ENCODE measurements at regions not wholly inside any gene's neighbourhood (a gene's known extent, or its start where the extent isn't known, plus 50 kb on each side); places are given as distances from the start of the nearest gene placed in this dataset.
A peak's percentile ranks its signal among the peaks of the same experiment; 100 is the strongest.
"Not testable (repeated sequence)": the region's sequence is repeated elsewhere in the genome, so short reads cannot be mapped to it uniquely, and the experiment has no call there.

- no peak for DNase-seq (ENCODE audit: low spot score)
Measured at GRCh38 chr6:99668036-99668705, 61.5 kb downstream of the PRDM13 start.

DNA sequence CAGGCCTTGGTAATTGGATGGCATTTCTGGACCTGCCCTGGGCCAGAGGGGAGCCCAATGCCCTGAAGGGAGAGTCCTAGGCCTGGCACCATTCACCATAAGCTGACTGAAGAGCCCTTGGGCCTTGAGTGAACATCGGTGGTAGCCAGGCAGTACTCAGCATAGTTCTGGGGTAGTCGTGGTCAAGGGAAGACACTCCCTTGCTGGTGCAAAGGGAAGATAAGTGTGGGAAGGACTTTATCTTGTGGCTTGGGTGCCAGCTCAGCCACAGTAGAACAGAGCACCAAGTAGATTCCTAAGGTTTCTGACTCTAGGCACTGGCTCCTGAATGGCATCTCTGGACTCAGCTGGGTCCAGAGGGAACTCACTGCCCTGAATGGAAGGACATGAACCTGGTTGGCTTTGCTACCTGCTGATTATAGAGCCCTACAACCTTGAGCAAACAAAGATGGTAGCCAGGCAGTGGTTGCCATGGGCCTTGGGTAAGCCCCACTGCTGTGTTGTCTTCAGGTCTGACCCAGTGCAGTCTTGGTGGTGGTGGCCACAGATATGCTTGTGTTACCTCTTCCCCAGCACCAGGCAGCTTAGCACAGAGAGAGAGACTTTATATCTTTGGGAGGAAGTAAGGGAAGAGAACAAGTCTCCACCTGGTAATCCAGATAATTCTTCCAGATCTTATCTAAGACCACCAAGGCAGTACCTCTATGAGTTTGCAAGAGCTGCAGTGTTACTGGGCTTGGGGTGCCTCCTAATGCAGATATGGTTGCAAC is 83.5 kb downstream of the PRDM13 start:
- DNase-seq (ENCODE audit: low spot score) = no peak

DNA sequence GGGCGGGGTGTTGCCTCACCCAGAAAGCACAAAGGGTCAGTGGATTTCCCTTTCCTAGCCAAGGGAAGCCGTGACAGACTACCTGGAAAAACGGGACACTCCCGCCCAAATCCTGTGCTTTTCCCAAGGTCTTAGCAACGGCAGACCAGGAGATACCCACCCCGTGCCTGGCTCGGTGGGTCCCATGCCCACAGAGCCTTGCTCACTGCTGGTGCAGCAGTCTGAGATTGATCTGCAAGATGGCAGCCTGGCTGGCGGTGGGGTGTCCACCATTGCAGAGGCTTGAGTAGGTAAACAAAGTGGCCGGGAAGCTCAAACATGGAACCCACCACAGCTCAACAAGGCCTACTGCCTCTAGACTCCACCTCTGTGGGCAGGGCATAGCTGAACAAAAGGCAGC is 95.7 kb downstream of the PRDM13 start:
- not testable (repeated sequence) for DNase-seq (ENCODE audit: low spot score)

DNA sequence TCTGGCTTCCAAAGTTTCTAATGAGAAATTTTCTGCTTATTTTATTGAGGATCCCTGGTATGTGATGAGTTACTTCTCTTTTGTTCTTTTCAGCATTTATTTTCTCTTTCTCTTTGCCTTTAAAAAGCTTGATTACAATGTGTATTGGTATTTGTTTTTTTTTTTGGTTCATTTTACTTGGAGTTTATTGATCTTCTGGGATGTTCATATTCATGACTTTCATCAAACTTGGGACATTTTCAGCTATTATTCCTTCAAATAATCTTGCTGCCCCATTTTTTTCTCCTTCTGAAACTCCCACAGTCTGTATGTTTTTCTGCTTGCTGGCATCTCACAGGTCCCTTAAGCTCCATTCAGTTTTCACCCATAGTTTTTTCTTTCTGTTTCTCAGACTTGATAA is 102.4 kb downstream of the PRDM13 start:
- DNase-seq (ENCODE audit: low spot score) = no peak

DNA sequence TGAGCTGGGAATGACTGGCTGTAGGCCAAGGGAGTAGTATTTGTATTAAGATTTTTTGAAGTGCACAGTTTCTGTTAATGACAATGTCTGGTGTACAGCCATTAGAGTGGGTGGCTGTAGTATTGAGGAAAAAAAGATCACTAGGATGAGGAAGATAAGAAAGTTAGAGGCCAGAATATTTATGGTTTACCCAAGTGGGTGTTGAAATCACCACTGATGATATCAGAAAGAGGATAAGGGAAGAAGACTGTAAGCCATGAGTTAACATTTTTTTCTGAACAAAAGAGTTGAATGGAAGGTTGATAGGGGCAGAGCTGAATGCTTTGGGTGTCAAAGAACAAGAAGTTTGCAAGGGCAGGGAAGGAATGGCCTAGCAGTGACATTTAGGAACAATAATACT is 104.7 kb downstream of the PRDM13 start:
- DNase-seq (ENCODE audit: low spot score) = no peak

DNA sequence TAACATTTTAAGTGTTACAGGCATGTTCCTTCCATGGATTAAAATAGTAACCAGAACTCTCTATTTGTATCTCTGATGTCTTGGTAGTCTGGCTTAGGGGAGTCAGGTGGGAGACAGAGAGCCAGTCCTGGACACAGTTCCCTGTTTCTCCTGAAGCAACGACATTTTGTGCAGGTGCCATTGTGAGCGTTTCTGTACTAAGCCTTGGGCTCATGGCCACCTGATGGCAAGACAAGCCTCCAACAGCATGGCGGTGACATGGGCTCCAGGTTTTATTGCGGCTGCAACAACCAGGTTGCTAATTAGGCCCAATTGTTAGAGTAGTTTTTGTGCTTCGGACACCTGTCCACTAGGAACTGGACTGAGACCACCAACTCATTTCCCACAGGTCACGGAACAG is 105.3 kb downstream of the PRDM13 start:
- DNase-seq (ENCODE audit: low spot score) = no peak

DNA sequence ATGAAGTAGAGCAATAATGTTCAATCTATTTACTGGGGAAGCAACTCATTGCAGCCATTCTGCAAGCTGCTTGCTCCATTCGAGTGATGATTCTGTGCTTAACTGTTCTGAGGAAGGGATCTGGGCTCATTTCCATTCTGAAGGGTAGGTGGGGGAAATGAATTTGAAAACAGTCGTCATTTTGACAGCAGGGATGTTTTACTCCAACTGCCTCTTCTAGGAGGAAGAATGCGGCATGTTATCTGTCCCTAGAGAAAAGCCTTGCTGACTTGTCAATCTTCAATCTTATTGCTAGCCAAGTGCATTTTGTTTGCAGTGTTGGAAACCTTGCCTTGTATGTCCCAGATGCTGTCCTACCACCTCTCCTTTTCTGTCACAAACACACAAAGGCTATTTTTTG is 105.9 kb downstream of the PRDM13 start:
- no peak for DNase-seq (ENCODE audit: low spot score)

DNA sequence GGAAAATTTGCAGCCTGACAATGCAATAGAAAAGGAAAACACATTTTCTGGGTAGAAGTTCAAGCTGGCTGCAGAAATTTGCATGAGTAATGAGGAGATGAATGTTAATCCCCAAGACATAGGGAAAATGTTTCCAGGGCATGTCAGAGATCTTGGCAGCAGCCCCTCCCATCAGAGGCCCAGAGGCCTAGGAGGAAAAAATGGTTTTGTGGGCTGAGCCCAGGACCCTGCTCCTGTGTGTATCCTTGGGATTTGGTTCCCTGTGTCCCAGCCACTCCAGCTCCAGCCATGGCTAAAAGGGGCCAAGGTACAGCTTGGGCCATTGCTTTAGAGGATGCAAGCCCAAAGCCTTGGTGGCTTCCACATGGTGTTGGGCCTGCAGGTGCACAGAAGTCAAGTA is 115.4 kb downstream of the PRDM13 start:
- not testable (repeated sequence) for DNase-seq (ENCODE audit: low spot score)

DNA sequence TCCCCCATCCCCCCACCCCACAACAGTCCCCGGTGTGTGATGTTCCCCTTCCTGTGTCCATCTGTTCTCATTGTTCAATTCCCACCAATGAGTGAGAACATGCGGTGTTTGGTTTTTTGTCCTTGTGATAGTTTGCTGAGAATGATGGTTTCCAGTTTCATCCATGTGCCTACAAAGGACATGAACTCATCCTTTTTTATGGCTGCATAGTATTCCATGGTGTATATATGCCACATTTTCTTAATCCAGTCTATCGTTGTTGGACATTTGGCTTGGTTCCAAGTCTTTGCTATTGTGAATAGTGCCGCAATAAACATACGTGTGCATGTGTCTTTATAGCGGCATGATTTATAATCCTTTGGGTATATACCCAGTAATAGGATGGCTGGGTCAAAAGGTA is 123.6 kb downstream of the PRDM13 start:
- DNase-seq (ENCODE audit: low spot score) = not testable (repeated sequence)

DNA sequence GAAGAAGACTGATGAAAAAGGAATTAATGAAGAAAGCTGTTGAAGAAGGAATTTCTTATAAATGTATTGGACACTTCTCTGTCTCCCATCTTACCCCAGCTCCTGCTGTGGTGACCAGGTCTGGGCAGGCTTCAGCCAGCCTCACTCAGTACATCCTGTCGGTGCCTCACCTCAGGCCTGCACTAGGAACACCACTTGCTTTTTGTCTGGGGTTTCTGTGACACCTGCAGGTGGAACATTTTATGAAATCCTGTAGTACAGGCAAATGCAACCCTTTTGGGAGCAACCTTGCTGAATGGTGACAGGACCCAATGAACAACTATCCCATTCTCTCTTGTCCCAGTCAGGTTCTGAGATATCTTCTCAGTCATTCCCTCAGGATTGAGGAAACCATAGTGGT is 129.7 kb downstream of the PRDM13 start:
- DNase-seq (ENCODE audit: low spot score) = no peak

DNA sequence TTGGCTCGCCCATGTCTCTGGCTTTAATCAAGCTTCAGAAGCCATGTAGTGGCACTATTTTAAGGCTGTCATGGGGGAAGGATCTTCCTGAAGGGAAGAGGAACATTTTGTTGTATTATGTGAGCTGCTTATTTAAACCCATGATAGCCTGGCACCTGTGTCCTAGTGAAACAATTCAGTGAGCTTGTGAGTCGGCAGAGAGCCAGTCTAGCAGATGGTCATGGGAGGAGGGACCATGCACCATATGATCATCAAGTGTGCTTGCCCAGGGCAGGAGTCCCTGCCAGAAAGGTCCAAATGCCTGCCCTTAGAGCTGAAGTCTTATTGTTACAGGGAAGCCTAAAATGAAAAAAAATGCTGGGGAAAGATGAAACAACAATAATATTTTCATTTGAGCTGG is 132.9 kb downstream of the PRDM13 start:
- no peak for DNase-seq (ENCODE audit: low spot score)

DNA sequence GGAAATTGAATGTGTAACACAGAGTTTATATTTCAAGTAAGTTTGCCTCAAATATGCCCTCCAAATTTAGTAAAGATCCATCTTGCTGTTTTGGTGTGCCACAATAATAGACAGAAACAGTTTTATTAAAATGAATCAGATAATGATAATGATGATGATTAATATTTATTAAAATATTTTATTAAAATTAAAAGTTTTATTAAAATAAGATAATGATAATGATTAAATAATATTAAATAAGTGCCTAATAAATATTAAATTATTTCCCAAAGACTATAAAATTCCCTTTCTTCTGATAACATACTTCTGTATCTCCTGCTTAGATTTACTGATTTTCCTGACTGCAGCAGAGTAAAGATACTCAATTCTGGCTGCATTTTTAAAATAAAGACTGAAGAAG is 134.5 kb downstream of the PRDM13 start:
- DNase-seq (ENCODE audit: low spot score) = no peak

DNA sequence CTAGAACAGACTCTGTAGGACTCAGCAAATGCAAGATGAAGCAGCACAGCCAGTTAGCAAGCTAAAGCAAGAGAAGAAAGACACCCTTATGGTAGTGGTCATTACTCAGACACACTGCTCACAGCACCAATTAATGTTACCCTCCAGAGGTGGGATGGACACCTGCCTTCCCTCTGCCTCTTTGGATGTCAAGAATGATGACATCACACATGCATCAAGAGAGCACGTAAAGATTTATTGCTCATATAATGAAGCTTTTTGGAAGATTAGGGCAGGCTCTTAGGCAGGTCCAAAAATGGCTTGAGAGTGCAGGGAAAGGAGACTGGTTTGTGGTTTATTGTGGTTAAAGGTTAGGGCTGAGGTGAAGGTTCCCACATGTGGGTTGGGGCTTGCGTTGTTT is 137.0 kb downstream of the PRDM13 start:
- no peak for DNase-seq (ENCODE audit: low spot score)

GRCh38 chr6:99745651-99746050 is 139.0 kb downstream of the PRDM13 start:
- no peak for DNase-seq (ENCODE audit: low spot score)

GRCh38 chr6:99746261-99746895 is 139.7 kb downstream of the PRDM13 start:
- DNase-seq (ENCODE audit: low spot score) = peak; percentile 52

GRCh38 chr6:99761711-99762110 is 155.1 kb downstream of the PRDM13 start:
- no peak for DNase-seq (ENCODE audit: low spot score)

GRCh38 chr6:99768166-99768565 is 161.5 kb downstream of the PRDM13 start:
- no peak for DNase-seq (ENCODE audit: low spot score)

DNA sequence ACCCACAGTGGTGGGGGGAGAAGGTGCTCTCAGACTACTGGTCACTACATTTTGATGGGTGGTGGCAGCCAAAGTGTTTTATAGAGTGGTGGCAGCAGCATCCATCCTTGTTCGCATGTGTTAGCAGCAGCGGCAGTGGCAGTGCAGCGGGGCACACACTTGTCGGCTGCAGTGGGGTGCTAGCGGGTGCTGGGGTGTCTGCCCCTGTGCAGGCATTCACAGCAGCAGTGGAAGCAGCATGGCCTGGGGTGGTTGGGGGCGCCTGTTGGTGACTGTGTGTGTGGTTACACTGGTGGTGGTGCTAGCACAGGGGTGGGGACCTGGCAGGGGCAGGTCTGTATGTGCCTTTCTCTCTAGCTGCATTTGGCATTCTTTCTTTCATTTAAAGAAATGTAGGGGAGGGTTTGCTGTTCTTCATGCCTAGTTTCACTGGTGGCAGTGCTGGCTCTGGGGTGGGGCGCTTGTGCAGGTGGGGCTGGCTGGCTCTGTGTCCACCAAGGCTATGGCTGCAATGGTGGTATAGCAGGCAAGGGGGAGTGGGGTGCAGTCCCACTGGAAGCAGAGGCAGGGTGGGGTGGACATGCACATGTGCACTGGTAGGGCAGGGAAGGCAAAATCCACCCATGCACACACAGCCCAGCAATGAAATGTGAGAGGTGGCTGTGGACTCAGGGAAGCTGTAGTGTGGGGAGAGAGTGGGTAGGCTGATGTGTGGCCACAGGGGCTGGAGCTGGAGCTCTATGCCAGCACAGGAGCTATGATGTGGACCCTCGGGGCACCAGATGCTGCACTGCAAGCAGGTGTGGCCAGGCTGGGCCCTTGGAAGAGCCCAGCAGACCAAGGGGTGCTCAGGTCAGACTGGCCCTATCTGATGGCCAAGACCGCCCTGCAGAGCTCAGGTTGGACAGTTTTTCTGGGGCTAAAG is 173.3 kb downstream of the PRDM13 start:
- no peak for DNase-seq (ENCODE audit: low spot score)

GRCh38 chr6:99780556-99780885 is 173.9 kb downstream of the PRDM13 start:
- no peak for DNase-seq (ENCODE audit: low spot score)

DNA sequence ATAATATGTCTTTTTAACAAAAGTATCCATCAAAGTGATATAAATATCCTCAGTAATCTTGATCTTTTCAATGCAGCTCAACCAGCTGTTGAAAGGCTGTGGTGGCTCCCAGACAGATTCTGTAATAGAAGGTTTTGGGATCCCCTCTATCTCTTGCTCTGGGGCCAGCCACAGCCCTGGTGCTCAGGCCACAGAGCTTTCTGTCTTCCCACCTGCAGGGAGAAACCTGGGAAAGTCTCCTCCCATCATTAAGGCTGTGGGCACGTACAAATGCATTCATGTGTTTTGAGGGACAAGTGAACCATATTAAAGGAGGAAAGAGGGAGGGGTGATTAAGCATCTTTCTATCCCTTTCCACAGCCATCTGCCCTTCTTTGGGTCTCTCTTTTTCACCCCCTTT is 183.1 kb downstream of the PRDM13 start:
- no peak for DNase-seq (ENCODE audit: low spot score)

GRCh38 chr6:99790679-99791078 is 184.0 kb downstream of the PRDM13 start:
- no peak for DNase-seq (ENCODE audit: low spot score)

DNA sequence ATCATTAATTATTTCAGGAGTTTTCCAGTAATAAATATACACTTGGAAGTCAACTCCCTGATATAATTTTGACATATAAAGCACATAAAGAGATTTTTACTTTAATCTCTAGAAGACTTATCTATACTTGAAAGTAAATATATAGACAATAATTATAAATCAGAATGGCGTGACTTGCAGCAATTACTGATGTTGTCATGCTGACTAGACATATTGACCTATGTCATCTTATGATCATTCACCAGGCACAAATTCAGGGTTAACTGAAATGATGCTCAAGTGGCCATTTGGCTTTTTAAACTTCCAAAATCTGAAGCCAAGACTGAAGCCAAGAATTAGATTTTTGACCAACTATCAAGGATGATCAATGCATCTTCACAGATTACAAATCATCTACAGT is 192.2 kb downstream of the MCHR2 start:
- no peak for DNase-seq (ENCODE audit: low spot score)
